BJ (cell line): ENCODE measurements at regions not wholly inside any gene's neighbourhood (a gene's known extent, or its start where the extent isn't known, plus 50 kb on each side); places are given as distances from the start of the nearest gene placed in this dataset.
"Not testable (repeated sequence)": the region's sequence is repeated elsewhere in the genome, so short reads cannot be mapped to it uniquely, and the experiment has no call there.

ENCODE experiments used
- CTCF ChIA-PET: fragments of 350-600 bp; formaldehyde crosslinking; extraction: SDS; loops from one replicate; lab custom pipeline; 2021; ENCODE audit warnings: antibody characterized with exemption, inconsistent platforms; lab: Yijun Ruan, JAX
- POLR2A ChIA-PET: fragments of 300-600 bp; sonication (Branson Sonifier 250); formaldehyde crosslinking; extraction: SDS; loops from one replicate; lab custom pipeline; 2021; ENCODE audit warnings: antibody characterized with exemption; lab: Charles Lee
- DNase-seq: peaks from one replicate; pipeline ENCODE4 v3.0.0-alpha.2; 2011; ENCODE audit warnings: low read depth
- H3K27me3 ChIP-seq: 2 replicates; pipeline ENCODE4 v1.6.0; 2011; ENCODE audit warnings: low read length; ENCODE audit not compliant: control insufficient read depth, insufficient read depth
- H3K36me3 ChIP-seq: 2 replicates; pipeline ENCODE4 v1.5.1; 2011; ENCODE audit warnings: low read length; ENCODE audit not compliant: control insufficient read depth, insufficient read depth
- H3K4me3 ChIP-seq: 2 replicates; pipeline ENCODE4 v1.5.1; 2011; ENCODE audit warnings: low read depth, mild to moderate bottlenecking, control low read depth, low read length
- TF ChIP-seq, protein P1 (sequence below): IDR thresholded peaks from 2 replicates; pipeline ENCODE4 v1.5.1; 2011; ENCODE audit warnings: low read depth, mild to moderate bottlenecking, control low read depth, inconsistent platforms, low read length, moderate library complexity; ENCODE audit not compliant: insufficient read depth

DNA sequence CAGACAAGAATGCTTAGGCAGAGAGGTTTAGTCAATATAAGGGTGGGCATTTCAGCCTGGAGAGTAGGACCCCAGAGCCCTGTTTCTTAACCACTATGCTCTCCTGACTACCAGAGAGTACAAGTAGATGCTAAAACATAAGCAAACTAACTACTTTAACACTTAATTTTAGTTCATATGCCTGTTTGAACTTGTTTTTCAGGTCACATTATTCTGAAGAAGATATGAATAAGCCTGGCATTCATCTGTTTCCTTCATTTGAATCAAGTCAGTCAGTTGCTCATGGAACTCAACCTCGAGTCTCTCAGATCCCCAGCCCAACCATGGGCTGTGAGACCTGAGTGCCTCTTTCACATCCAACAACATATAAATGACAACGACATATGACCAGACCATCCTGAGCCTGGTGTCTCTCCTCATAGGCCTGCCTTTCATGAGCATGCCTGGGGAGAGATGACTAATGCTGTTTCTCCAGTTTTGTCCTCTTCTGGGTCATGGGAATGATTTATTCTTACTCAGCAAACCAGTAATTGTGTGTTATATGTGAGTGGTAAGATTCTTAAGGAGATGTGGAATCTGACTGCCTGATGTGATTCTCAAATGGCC lies 251.1 kb upstream of the BTG1 start:
- CTCF ChIA-PET: no interaction called here

GRCh38 chr12:92395322-92395721 lies 249.7 kb upstream of the BTG1 start:
- DNase-seq: no peak
- TF ChIP-seq, protein P1, sequence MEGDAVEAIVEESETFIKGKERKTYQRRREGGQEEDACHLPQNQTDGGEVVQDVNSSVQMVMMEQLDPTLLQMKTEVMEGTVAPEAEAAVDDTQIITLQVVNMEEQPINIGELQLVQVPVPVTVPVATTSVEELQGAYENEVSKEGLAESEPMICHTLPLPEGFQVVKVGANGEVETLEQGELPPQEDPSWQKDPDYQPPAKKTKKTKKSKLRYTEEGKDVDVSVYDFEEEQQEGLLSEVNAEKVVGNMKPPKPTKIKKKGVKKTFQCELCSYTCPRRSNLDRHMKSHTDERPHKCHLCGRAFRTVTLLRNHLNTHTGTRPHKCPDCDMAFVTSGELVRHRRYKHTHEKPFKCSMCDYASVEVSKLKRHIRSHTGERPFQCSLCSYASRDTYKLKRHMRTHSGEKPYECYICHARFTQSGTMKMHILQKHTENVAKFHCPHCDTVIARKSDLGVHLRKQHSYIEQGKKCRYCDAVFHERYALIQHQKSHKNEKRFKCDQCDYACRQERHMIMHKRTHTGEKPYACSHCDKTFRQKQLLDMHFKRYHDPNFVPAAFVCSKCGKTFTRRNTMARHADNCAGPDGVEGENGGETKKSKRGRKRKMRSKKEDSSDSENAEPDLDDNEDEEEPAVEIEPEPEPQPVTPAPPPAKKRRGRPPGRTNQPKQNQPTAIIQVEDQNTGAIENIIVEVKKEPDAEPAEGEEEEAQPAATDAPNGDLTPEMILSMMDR: no peak
- CTCF ChIA-PET: no interaction called here
- Histone ChIP-seq H3K36me3 (no peaks in the 10 kb centered on the region), H3K27me3 (no peaks in the 10 kb centered on the region), H3K4me3 (no peak overlapping the region)
- POLR2A ChIA-PET: no interaction called here

More for the DNA sequence above, 251.1 kb upstream of the BTG1 start:
- DNase-seq: peak; percentile 49
- POLR2A ChIA-PET: no interaction called here
- H3K27me3 ChIP-seq: no peaks in the 10 kb centered on the region
- H3K36me3 ChIP-seq: no peaks in the 10 kb centered on the region
- TF ChIP-seq, protein P1: no peak
- H3K4me3 ChIP-seq: no peak overlapping the region

- no peak overlapping the region for H3K4me3 ChIP-seq
- ChIA-PET CTCF (no interaction called here), POLR2A (no interaction called here)
- no peak for DNase-seq
- TF ChIP-seq, protein P1: no peak
- no peaks in the 10 kb centered on the region for H3K36me3 ChIP-seq
- no peaks in the 10 kb centered on the region for H3K27me3 ChIP-seq
These were observed 249.2 kb upstream of the BTG1 start for GRCh38 chr12:92394895-92395294.

GRCh38 chr12:92393504-92393903 lies 247.9 kb upstream of the BTG1 start:
- ChIA-PET POLR2A (no interaction called here), CTCF (no interaction called here)
- Histone ChIP-seq H3K27me3 (no peaks in the 10 kb centered on the region), H3K4me3 (no peak overlapping the region), H3K36me3 (no peaks in the 10 kb centered on the region)
- TF ChIP-seq, protein P1: no peak
- no peak for DNase-seq

- CTCF ChIA-PET, H3K4me3 ChIP-seq, DNase-seq, POLR2A ChIA-PET, H3K36me3 ChIP-seq, H3K27me3 ChIP-seq: not testable (repeated sequence)
These were observed 246.1 kb upstream of the BTG1 start for GRCh38 chr12:92391726-92392125.

DNA sequence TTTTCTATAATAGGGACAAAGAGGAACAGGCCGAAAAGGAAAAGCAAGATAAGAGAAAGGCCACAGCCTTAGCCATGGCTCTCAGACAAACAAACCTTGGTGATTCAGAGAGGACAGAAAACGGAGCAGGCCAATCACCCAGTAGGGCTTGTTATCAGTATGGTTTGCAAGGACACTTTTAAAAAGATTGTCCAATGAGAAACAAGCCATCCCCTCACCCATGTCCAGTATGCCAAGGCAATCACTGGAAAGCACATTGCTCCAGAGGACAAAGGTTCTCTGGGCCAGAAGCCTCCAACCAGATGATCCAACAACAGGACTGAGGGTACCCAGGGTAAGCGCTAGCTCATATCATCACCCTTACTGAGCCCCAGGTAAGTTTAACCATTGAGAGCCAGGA lies 243.8 kb upstream of the BTG1 start:
- Histone ChIP-seq H3K4me3 (no peak overlapping the region), H3K27me3 (no peaks in the 10 kb centered on the region), H3K36me3 (no peaks in the 10 kb centered on the region)
- ChIA-PET CTCF (no interaction called here), POLR2A (no interaction called here)
- no peak for DNase-seq
- TF ChIP-seq, protein P1: no peak
